Mesothelial cell of epicardium (in vitro differentiated cells): ENCODE measurements at regions not wholly inside any gene's neighbourhood (a gene's known extent, or its start where the extent isn't known, plus 50 kb on each side); places are given as distances from the start of the nearest gene placed in this dataset.
"Not testable (repeated sequence)": the region's sequence is repeated elsewhere in the genome, so short reads cannot be mapped to it uniquely, and the experiment has no call there.

Experiments
- DNase-seq, 2 experiments: peaks; one replicate each; pipeline ENCODE4 v3.0.0; 2021; ENCODE audit warnings: low spot score in 2 of 2; ENCODE audit not compliant: unreplicated experiment in 2 of 2
- H3K27ac Mint-ChIP-seq: 2 replicates; pipeline ENCODE4 v1.8.0; 2021; ENCODE audit warnings: mixed read lengths
- H3K27me3 Mint-ChIP-seq: 2 replicates; pipeline ENCODE4 v1.8.0; 2021; ENCODE audit warnings: low read depth, mixed read lengths
- H3K36me3 Mint-ChIP-seq: 2 replicates; pipeline ENCODE4 v1.8.0; 2021; ENCODE audit warnings: mixed read lengths
- H3K4me1 Mint-ChIP-seq: 2 replicates; pipeline ENCODE4 v1.8.0; 2021; ENCODE audit warnings: mixed read lengths
- H3K4me3 Mint-ChIP-seq: 2 replicates; pipeline ENCODE4 v1.8.0; 2021; ENCODE audit warnings: mild to moderate bottlenecking, moderate library complexity, mixed read lengths
- H3K9me3 Mint-ChIP-seq: 2 replicates; pipeline ENCODE4 v1.8.0; 2021; ENCODE audit warnings: mixed read lengths
- TF ChIP-seq, protein P1 (sequence below): fragments of 200-600 bp; sonication (generic); IDR thresholded peaks from one replicate; pipeline ENCODE4 v1.5.0; 2021; ENCODE audit warnings: antibody characterized with exemption; ENCODE audit not compliant: unreplicated experiment

DNA sequence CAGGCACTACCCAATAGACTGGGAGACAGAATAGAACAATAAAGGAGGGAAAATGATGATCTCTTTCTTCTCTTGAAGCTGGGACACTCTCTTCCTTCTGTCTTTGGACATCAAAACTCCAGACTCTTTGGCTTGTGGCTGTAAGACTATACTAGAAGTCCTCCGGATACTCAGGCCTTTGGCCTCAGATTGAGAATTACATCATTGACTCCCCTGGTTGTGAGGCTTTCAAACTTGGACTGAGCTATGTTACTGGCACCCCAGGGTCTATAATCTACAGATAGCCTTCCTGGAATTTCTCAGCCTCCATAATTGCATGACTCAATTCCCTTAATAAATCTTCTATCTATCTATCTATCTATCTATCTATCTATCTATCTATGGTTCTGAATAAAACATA, 294.2 kb upstream of the CT83 start:
- no peak overlapping the region for H3K27ac Mint-ChIP-seq
- H3K9me3 Mint-ChIP-seq = peaks cover 13% of the 10 kb centered on the region
- TF ChIP-seq, protein P1, sequence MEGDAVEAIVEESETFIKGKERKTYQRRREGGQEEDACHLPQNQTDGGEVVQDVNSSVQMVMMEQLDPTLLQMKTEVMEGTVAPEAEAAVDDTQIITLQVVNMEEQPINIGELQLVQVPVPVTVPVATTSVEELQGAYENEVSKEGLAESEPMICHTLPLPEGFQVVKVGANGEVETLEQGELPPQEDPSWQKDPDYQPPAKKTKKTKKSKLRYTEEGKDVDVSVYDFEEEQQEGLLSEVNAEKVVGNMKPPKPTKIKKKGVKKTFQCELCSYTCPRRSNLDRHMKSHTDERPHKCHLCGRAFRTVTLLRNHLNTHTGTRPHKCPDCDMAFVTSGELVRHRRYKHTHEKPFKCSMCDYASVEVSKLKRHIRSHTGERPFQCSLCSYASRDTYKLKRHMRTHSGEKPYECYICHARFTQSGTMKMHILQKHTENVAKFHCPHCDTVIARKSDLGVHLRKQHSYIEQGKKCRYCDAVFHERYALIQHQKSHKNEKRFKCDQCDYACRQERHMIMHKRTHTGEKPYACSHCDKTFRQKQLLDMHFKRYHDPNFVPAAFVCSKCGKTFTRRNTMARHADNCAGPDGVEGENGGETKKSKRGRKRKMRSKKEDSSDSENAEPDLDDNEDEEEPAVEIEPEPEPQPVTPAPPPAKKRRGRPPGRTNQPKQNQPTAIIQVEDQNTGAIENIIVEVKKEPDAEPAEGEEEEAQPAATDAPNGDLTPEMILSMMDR = no peak
- DNase-seq = no peak
- no peaks in the 10 kb centered on the region for H3K27me3 Mint-ChIP-seq
- no peak overlapping the region for H3K4me3 Mint-ChIP-seq
- no peaks in the 10 kb centered on the region for H3K36me3 Mint-ChIP-seq
- peaks cover 2% of the 10 kb centered on the region for H3K4me1 Mint-ChIP-seq

DNA sequence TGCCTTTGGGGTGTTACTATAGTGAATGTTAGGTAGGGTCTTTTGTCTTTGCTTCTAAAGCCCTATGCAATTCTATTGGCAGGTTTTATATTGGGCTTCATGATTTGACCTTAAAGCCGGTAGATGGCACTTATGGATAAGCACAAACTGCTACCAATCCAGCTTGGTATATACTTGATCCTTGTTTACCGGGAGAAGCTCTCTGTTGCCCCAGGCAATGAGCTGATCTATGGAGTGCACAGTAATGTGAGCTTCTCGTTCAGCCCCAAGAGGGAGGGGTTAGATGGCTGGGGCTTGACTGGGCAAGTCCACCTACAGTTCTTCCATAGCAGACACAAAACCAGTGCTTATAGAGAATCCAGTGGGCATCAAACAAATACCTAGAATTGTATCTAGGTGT, 287.2 kb upstream of the CT83 start:
- TF ChIP-seq, protein P1 = no peak
- H3K4me1 Mint-ChIP-seq = peaks cover 16% of the 10 kb centered on the region
- no peaks in the 10 kb centered on the region for H3K36me3 Mint-ChIP-seq
- no peak overlapping the region for H3K4me3 Mint-ChIP-seq
- H3K27ac Mint-ChIP-seq = peak overlapping the region; percentile 2
- H3K9me3 Mint-ChIP-seq = no peaks in the 10 kb centered on the region
- no peaks in the 10 kb centered on the region for H3K27me3 Mint-ChIP-seq
- no peak for DNase-seq

DNA sequence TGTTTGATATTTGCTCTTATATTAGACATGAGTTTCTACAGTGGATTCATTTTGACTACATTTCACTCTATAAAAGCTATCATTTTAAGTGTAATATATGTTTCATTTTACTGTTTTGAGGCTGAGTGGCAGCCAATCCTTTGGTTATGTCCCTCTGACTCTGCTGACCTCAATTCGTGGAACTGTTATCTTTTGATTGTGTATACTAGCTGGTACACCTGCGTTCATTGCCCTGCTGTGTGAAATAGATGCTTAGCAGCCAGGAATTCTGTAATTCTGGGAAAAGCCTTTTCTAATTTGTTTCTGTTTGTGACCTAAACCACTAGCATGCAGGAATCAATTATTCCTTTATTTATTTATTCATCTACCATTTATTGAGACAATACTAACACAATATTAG, 269.4 kb upstream of the CT83 start:
- no peaks in the 10 kb centered on the region for H3K27me3 Mint-ChIP-seq
- no peaks in the 10 kb centered on the region for H3K4me1 Mint-ChIP-seq
- H3K4me3 Mint-ChIP-seq = no peak overlapping the region
- H3K27ac Mint-ChIP-seq = no peak overlapping the region
- DNase-seq = no peak
- TF ChIP-seq, protein P1 = no peak
- H3K36me3 Mint-ChIP-seq = no peaks in the 10 kb centered on the region
- H3K9me3 Mint-ChIP-seq = peaks cover 9% of the 10 kb centered on the region

DNA sequence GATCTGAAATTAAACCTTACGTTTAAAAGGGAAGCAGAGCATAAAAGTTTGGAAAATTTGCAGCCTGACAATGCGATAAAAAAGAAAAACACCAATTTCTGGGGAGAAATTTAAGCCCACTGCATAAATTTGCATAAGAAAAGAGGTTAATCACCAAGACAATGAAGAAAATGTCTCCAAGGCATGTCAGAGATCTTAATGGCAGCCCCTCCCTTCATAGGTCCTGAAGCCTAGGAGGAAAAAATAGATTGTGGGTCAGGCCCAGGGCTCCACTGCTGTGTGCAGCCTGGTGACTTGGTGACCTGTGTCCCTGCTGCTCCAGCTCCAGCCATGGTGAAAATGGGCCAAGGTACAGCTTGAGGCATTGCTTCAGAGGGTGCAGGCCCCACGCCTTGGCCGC, 264.0 kb upstream of the CT83 start:
- Mint-ChIP-seq H3K27me3 (no peaks in the 10 kb centered on the region), H3K36me3 (no peaks in the 10 kb centered on the region), H3K27ac (no peak overlapping the region), H3K4me3 (no peak overlapping the region), H3K9me3 (peaks cover 7% of the 10 kb centered on the region), H3K4me1 (no peaks in the 10 kb centered on the region)
- DNase-seq = no peak
- TF ChIP-seq, protein P1 = no peak

DNA sequence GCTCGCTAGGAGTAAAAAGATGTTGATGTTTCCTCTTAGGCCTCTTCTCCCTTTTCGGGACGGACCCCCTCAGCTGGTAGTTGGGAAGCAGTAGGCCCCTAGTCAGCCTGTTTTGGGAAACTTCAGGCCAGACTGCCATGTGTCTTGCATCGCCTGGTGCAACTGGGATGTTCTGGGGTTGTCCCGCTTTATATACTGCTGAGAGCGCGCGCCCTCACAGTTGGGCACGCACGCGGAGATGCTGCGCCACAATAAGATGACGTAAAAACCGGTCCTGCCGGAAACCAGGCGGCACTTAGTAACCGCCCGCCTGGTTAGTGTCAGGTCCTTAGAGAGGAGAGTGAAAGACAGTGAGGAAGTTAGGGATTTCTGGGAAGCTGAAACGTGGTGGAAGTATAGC, 231.3 kb upstream of the CT83 start:
- Mint-ChIP-seq H3K36me3 (no peaks in the 10 kb centered on the region), H3K27me3 (no peaks in the 10 kb centered on the region)
- DNase-seq = no peak

DNA sequence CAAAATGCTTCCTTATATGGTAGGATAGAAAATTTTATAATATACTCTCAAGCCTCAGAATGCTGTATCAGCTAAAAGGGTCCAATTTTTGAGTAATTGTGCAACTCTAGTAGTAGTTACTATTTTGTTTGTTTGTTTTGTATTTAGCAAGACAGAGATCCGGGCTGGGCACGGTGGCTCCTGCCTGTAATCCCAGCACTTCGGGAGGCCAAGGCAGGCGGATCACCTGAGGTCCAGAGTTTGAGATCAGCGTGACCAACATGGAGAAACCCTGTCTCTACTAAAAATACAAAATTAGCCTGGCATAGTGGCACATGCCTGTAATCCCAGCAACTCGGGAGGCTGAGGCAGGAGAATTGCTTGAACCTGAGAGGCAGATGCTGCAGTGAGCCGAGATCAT, 216.8 kb upstream of the CT83 start:
- not testable (repeated sequence) for H3K4me3 Mint-ChIP-seq, DNase-seq, H3K9me3 Mint-ChIP-seq, H3K4me1 Mint-ChIP-seq, H3K27ac Mint-ChIP-seq, H3K27me3 Mint-ChIP-seq, H3K36me3 Mint-ChIP-seq

More for the DNA sequence above, 231.3 kb upstream of the CT83 start:
- no peak overlapping the region for H3K4me3 Mint-ChIP-seq
- no peaks in the 10 kb centered on the region for H3K9me3 Mint-ChIP-seq
- TF ChIP-seq, protein P1 = no peak
- H3K4me1 Mint-ChIP-seq = peaks cover 5% of the 10 kb centered on the region
- no peak overlapping the region for H3K27ac Mint-ChIP-seq
